ENCODE measurements at regions not wholly inside any gene's neighbourhood (a gene's known extent, or its start where the extent isn't known, plus 50 kb on each side); places are given as distances from the start of the nearest gene placed in this dataset.

DNA sequence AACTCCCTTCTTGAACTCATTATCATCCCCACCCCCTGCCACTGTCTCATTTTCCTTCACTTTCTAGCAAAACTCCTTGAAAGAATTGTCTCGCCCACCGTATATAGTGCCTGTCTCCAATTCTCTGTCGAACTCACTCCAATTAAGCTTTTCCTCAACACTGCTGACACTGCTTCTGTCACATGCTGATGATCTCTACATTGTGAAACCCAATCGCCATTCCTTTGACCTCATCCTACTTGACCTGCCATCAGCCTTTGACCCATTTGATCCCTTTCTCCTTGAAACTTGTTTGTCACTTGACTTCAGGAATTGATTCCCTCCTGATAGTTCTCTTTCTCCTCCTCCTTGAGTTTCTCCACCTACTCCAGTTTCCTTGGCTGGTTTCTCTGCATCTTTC, 54.8 kb downstream of the CCDC71L start:
- DNase-seq: no peak

DNA sequence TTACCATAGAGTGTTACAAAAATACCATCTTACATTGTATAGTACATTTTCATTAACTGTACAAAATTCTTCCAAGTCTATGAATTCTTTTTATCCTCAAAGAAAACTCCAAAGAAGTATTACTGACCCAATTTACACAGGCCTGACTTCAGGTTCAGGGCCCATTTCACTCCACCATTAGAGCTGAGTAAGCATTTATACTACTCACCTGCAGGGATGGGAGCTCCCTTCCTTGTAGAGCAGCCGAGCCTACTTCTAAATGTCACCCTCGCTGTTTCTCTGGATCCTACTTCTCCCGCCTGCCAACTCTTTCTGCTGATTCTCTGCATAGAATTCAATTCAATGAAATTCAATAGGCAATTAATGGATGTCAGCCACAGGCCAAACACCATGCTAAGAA, 56.0 kb downstream of the CCDC71L start:
- no peak for DNase-seq

DNA sequence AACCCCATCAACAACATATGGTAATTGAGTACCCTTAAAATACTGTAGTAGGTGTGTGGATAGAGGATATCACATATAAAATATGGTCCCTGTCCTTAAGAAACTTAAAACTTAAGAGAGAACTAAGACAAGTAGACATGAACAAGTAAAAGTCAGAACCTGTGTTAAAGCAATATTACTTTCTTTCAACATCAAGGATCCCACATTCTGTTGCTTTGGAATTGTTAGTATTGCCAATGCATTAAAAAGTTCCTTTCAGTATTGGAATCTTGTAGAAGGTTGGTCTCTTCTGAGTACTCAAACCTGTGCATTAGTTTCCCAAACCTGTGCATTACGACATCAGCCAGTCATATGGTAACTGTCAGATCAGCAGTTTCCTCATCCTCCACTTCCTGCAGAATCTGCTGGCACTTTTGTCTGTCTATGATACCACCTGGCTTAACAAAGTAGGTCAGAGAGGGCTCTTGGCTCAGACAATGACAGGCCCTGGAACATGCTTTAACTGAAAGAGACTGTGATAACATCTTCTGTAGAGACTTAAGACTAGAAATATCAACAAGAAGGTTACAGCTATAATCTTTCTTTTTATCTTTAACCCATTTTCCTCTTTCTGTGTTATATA, 56.5 kb downstream of the CCDC71L start:
- DNase-seq: no peak

DNA sequence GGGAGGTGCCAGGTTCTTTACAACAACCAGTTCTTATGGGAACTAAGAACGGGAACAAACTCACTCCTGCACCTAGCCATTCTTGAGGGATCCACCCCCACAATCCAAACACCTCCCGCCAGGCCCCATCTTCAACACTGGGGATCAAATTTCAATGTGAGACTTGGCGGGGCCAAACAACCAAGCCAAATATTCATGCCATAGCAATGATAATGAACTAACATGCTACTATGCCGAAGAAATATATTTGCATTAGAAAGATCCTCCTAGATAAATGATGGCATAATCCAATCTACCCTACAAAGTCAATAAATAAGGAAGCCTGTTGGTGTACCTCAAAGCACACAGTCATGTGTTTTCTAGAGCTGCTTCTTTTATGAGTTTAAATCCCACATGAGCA, 57.6 kb downstream of the CCDC71L start:
- DNase-seq: peak; percentile 24

- no peak for DNase-seq
Measured at GRCh38 chr7:106602062-106602461, 58.9 kb downstream of the CCDC71L start.

DNA sequence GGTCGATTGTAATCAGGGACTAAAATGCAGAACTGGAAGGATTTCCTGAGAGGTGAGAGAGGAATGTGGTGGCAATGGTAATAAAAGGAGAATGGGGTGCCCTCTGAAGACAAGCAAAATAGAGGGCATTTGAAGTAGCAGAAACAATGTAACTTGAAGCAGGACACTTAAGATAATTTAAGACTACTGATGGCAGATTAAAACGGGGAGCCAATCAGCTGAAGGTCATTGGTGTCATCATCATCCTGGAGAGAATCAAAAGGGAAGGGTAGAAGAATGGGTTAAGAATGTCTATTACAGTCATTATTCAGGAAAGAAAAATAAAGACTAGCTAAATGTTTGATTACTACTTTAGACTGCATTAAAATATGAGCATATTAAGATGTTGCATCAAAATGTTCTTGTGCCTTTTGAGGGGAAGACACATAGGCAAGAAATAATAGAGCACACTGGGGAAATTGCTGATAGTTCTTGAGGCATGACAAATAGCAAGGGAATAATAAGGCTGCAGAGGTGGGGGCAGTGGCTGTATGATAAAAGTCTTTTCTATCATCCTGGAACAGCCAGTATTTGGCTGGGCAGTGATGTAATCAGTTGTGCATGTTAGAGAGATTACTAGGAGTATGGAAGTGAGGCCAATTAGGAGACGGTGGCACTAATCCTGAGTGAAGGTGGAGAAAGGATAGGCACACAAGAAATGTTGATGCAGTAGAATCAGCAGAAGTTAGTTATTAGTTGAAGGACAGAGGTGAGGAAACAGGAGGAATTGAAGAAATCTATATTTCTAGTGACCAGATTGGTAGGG, 60.2 kb downstream of the CCDC71L start:
- no peak for DNase-seq

GRCh38 chr7:106599343-106599698, 61.6 kb downstream of the CCDC71L start:
- DNase-seq: peak; percentile 96

DNA sequence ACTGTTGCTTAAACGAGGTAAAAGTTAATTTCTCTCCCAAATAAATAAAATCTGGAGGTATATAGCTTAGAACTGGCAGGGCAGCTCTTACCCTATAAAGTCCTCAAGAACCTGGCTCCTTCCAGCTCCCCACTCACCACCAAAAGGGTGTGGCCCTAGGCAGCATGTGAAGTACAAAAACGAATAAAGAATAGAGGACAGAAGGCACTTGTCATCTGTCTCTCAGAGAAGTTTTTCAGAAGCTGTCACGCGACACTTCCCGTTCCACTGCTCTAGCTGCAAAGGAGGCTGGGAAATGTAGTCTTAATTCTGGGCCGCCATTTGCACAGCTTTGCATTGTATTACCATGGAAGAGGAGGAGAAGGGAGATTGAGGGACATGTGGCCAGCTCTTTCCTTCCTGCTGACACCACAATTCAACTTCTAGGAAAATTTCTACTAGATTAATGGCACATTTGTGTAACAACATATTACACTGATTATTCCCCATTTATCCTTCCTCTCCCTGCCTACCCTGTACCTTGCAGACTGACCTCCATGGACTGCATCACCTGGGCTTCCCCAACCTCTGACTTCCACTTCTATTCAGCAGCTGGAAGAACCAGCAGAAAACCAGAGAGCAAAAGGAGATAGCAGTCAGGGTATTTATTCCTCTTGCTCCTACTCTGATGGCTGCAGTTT, 62.2 kb downstream of the CCDC71L start:
- DNase-seq: peak; percentile 91

GRCh38 chr7:106597751-106598546, 63.0 kb downstream of the CCDC71L start:
- no peak for DNase-seq

- no peak for DNase-seq
Measured at GRCh38 chr7:106597014-106597413, 63.9 kb downstream of the CCDC71L start.

DNA sequence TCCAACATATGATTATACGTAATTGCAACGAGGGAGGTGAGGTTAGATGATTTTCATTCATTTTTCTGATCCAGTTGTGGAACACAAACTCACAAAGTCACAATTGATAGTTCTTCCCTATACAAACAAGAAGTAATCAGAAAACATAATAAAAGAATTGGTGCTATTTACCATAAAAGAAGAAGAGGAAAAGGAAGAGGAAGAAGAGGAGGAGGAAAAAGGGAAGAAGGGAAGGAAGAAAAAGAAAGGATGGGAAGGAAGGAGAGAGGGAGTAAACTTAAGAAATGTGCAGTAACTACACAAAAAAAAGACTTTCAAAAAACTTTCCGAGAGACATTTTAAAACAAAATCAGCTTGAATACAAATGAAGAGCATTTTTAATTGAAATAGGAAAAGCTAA, 65.0 kb downstream of the CCDC71L start:
- no peak for DNase-seq

DNA sequence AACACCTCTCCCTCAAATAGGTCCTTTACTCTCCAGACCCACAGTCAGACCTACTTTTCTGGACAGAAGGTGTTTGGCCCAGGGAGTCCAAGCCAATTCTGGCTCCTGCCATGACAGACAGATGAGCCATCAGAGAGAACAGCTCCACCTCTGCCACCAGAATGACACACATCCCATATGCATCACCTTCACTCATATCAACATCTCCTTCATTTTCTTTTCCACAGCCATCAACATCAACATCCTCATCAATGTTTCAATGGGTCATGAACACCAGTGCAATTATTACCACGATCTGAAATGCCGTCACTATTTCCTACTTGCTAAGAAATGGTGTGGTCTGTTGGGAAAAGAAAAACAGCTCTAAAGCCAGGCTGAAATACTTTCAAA, 67.9 kb downstream of the CCDC71L start:
- DNase-seq: no peak

- DNase-seq: no peak
Measured at GRCh38 chr7:106592282-106593027, 68.5 kb downstream of the CCDC71L start.

DNA sequence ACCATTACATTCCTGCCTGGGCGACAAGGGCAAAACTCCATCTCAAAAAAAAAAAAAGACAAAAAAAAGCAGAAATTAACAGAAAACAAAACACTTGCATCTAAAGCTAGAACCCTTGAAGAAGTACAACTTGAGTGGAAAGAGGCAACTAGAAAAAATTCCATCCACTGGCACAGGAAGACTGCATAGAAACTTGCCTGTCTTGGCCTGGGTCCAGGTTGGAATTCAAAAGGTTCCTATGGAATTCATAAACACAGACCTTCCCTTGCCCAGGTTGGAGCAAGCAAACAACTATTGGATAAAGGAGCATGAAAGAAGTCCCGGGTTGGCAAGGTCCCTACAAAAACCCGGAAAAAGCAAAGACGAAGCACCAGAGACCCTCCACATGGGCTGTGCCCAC, 69.8 kb downstream of the CCDC71L start:
- DNase-seq: no peak

DNA sequence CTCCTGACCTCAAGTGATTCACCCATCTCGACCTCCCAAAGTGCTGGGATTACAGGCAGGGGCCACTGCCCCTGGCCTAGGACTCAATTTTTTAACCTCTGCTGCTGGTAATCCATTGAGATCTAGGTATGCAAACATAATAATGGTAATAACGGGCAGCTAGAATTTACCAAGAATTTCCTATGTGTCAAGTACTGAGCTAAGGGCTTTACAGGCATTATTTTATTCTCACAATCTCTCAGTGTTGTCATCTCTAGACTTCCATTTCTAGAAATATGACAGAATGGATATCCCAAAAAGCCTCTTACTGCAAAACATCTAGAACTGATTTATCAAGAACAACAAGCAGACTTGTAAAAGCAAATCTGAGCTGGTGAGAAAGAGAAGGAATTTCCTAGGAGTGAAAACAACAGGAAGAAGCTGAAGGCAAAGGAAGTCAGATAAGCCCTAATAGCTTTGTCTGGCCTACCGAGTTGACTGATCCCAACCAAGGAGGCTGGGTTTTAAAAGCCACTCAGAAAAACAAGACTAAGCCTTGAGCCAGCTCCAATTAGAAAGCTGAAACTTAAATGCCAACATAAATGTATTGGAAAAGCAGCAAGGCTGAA, 70.6 kb downstream of the CCDC71L start:
- DNase-seq: no peak

DNA sequence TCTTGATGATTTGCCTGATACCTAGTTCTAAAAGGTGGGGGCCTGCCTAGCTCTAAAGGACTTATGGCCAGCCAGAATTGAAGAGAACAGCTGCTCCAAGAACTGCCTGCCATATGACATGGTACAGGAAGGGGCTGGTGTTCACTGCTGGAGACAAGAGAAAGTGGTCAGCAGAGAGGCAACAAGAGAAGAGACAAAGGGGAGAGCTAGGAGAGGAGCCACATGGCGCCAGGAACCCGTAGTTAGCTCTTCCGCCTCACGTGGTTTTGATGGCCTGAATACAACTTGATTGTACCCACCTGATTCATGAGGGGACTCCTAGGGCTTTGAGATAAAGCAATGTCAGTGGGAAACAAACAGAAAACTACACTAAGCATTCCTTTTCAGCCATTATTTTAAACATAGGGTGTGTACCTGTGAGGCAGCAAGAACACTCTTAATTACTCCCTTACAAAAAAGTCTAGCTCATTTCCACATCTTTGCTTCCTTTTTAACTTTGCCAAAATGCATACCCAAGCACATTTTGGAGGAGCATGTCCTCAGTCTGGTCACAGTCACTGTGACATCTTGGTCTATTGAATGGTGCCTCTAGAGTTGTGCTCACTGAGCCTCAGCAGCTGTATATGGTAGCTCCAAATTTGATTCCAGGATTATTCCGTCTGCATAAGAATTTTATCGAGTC, 71.6 kb downstream of the CCDC71L start:
- peak; percentile 10 for DNase-seq

DNA sequence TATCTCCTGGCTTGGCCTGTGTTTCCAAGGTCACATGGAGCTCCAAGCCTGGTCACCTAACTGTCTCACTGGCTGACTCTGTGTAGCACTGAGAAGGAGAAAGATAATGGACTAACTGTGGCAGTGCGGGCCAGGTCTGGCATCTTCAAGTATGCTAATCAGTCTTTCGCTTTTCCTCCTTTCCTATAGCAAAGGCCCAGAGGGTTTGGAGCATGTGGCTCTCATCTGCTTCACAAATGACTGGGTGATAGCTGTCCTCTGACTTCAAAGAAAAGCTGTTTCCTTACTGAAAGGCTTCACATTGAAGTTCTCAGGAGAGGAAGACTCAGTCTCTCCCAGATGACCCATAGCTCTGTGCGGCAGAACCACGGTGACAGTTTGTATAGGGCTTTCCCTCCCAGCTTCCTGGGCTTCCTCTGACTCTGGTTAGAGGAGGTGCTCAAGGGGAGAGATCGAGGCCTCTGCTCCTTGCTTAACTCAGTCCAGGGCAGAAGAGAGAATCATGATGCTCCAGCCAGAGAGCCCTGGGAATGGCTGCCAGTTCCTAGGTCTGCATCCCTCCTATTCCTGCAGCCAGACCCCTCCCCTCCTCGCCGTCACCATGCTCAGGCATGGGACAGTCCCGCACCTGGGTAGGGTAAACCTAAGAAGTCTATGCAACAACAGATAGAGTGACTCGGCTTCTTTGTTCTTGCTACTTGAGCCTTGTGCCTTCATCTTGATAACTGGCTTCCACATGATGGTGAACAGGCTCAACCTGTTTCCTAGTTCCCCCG, 72.3 kb downstream of the CCDC71L start:
- no peak for DNase-seq

GRCh38 chr7:106584914-106585759, 75.8 kb downstream of the CCDC71L start:
- DNase-seq: no peak
